NB4 (cell line): ENCODE measurements at regions not wholly inside any gene's neighbourhood (a gene's known extent, or its start where the extent isn't known, plus 50 kb on each side); places are given as distances from the start of the nearest gene placed in this dataset.

Experiments used
- POLR2A ChIP-seq: IDR thresholded peaks from 2 replicates; pipeline ENCODE4 v1.6.1; 2011; ENCODE audit warnings: mild to moderate bottlenecking; ENCODE audit not compliant: insufficient read length; ENCODE audit errors: extremely low read depth
- TF ChIP-seq, protein P1 (sequence below): IDR thresholded peaks from one replicate; pipeline ENCODE4 v1.5.1; 2012; ENCODE audit warnings: low read depth, low read length
- TF ChIP-seq, protein P2 (sequence below): IDR thresholded peaks from 2 replicates; pipeline ENCODE4 v1.6.1; 2011; ENCODE audit warnings: low read depth, low read length

DNA sequence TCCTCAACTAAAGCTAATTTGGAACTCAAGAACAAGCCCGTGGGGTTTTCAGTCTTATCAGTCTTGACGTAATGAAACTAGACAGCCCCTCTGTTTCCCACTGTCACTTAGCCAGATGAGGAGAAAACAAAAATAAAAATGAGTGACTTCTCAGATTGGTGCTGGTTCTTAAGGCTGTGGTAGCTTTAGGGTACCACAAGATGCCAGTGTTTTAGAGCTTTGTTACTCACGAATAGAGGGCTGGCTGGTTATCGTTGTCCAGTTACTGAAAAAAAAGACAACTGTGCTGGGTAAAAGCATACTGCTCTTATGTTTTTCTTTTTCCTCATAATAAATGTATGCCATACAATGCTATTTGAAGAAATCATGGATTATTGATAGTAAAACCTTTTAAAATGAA lies 796.7 kb downstream of the RAPGEF2 start:
- no peak for TF ChIP-seq POLR2A
- TF ChIP-seq, protein P1, sequence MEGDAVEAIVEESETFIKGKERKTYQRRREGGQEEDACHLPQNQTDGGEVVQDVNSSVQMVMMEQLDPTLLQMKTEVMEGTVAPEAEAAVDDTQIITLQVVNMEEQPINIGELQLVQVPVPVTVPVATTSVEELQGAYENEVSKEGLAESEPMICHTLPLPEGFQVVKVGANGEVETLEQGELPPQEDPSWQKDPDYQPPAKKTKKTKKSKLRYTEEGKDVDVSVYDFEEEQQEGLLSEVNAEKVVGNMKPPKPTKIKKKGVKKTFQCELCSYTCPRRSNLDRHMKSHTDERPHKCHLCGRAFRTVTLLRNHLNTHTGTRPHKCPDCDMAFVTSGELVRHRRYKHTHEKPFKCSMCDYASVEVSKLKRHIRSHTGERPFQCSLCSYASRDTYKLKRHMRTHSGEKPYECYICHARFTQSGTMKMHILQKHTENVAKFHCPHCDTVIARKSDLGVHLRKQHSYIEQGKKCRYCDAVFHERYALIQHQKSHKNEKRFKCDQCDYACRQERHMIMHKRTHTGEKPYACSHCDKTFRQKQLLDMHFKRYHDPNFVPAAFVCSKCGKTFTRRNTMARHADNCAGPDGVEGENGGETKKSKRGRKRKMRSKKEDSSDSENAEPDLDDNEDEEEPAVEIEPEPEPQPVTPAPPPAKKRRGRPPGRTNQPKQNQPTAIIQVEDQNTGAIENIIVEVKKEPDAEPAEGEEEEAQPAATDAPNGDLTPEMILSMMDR: no peak
- TF ChIP-seq, protein P2, sequence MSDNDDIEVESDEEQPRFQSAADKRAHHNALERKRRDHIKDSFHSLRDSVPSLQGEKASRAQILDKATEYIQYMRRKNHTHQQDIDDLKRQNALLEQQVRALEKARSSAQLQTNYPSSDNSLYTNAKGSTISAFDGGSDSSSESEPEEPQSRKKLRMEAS: no peak
